NCI-H82 (cell line): ENCODE measurements at regions not wholly inside any gene's neighbourhood (a gene's known extent, or its start where the extent isn't known, plus 50 kb on each side); places are given as distances from the start of the nearest gene placed in this dataset.

ENCODE experiments used
- DNase-seq: peaks from one replicate; lab custom pipeline; 2025; lab: John Stamatoyannopoulos, UW

DNA sequence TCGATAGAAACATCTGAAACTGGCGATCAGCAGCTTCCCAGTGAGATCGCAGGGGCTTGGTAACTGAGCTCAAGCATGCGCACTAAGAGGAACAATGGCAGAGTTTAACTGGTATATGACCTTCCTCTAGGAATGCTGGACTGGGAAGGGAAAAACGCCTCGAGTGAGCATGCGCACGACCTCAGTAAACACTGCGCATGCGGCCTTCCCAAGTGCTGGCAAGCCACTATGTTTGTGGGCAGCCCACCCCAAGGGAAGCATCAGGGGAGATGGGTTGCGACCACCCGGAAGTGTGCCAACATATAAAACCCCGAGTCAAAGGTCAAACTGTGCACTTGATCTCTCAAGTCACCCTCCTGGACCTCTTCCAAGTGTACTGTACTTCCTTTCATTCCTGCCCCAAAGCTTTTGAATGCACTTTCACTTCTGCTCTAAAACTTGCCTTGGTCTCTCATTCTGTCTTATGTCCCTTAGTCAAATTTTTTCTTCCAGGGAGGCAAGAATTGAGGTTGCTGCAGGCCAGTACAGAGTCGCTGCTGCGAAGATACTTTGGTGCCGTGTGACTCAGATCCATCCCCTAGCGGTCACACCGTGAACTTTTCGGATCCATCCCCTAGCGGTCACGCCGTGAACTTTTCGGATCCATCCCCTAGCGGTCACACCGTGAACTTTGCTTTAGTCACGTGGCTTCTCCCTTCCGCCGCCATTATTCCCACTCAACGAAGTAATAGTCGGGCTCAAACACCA lies 243.3 kb downstream of the FAM43A start:
- DNase-seq, result no peak

DNA sequence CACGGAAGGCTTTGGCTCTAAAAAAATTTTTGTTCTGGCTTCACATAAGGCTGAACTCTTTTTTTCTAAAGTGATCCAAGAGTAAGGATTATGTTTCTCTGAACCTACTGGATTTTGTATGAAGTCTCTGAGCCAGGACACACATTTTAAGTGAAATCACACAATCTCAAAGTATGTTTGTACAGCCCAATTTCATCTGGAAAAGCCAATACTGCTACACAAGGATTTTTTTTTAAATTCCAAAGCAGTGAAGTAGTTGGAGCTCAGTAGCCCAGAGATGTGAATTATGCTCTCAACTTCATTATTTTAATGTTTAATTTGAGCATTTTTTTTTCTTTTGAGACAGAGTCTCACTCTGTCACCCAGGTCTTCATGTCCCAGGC lies 243.9 kb downstream of the FAM43A start:
- DNase-seq, result no peak

DNA sequence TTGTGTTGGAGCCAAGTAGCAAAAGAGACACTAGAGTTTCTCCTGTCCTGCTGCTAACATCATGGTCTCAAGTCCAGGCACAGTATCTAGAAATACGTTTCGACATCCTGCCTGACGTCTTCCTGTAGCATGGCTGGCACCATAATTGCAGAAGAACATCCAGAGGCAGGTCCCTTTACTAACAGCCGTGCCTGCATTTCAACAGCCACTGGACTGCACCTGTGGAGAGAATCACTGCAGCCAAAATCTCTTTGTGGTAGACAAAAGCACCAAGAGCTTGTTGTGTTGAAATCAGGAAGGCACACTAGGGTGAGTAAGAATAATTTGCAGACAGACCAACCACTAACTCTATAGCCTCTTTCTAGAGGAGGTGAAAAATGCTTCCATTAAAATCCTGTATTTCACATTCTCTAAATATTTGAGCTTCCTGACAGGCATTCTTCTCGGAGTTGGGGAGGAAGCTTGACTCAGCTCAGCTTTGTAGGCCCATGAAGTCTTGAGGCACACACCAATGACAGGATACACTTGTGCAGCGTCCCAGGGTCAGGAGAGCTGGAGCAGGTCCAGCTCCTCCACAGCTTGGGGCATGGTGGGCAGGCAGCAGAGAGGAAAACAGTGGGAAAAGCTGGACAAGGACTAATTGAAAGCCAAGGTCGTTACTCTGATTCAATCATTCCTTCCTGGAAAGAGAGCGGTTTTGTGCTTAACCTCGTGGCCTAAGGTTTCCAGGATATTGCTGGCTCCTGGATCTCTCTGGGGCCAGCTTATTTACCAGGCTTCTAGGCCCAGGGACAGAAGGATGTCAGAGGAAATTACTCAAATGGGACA lies 244.9 kb downstream of the FAM43A start:
- DNase-seq, result no peak

DNA sequence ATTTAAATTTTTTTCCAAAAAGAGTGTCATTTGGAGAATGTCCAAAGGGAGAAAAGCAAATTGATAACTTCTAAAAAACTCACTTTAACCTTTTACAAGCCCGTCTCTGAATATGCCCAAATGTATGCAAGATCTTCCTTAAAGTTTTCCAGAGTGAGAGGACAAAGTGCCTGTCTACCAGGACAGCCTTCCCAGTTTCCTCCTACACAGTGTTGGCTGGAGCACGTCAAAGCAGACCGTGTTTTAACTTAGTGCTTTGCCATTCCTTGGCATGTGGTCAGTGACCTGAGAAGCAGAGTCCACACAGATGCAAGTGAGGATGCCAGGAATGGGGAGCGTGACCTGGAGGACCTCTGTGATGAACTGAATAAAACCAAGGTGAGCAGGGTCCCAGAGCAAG lies 245.7 kb downstream of the FAM43A start:
- no peak for DNase-seq

DNA sequence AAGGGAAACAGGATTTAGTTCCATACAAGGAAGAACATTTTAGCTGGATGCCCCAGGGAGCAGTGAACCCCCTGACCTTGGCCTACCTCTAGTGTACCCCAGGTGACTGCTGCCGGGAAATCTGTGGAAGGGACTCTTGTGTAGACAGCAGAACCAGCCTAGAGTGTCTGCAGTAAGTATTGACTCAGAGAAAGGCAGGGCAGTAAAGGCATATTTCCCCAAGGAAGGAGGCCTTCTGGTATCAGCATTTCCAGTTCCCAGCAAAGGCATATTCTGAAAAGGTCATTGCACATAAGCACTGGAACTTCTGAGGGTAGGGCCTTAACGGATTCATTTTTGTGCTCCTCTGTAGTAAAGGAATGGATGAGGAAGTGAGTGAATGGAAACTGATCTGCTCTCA lies 246.2 kb downstream of the FAM43A start:
- DNase-seq, result no peak

DNA sequence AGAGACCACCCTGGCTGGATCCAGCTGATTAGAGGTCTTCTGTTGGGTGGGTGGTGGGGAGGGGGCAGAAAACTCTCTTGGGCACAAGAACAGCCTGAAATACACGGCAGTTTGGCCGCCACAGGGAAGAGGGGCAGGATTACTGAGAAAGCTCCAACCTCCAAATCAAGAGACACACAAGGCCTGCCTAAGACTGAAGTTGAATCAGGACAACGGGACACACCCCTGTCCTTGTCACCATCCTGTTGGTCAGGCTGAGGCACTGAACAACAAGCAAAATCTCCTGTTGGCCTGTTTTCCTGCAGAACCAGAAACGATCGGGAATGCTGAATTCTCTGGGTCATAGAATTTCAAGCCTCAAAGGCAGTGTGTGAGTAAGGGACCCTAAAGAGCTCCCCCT lies 247.8 kb downstream of the FAM43A start:
- DNase-seq, result no peak

DNA sequence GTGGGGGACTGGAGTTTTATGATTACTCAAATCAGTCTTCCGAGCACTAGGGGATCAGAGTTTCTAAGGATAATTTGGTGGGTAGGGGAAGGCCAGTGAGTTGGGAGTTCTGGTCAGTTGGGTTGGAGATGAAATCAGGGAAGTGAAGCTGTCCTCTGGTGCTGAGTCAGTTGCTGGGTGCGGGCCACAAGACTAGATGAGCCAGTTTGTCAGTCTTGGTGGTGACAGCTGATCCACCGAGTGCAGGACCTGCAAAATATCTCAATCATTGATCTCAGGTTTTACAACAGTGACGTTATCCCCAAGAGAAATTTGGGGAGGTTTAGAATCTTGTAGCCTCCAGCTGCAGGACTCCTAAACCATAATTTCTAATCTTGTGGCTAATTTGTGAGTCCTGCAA lies 249.4 kb downstream of the FAM43A start:
- DNase-seq, result no peak

DNA sequence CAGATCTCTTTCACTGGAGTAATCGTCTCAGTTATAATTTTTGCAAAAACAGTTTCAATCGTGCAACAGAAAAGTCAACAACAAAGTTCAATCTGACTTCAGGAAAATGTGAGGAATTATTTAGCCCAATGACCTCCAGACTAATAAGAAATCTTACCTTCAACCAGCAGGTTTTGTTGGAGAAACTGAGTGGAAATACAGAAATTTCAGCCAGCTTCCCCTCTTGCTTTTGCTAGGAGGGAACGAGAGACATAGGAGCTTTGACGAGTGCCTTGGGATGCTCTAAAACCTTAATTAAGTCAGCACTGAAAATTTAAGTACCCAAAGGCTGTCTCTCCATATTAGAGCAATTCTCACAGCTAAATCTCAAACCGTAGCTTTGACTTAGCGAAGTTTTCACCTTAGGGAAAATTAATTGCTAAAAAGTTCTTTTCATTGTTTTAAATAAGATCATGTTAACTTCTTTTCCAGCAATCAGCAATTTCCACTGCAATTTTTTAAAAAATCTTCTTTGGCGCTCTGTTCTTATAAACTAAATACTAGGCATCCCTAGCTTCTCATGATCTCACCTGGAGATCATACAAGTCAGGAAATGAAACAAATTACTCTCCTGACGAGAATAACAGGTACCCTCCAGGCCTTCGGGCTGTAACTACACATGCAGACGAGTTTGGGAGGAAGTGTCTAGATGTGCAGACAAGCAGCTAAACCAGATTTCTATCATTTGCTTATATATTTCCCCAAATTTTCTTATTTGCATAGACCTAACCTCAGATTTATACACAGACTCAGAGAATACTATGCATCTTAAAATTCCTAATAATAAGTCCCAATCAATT lies 250.2 kb downstream of the FAM43A start:
- DNase-seq, result no peak

DNA sequence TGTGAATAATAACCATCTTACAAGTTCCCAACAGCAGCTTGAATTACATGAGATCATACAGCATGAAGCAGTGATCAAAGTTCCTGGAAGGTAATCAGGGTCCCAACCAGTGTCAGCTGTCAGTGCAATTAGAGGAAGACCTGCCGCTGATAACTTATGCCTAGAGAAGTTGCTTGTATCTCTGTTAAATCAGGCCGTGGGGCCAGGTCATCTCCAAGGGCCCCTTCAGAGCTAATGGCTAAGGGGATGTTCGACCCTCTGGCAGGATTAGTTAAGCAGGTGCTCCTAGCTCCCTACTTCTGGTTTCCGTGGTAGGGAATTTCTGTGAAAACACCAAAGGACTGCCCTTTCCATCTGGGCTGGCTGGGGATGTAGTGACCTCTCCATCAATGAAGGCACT lies 251.0 kb downstream of the FAM43A start:
- no peak for DNase-seq

DNA sequence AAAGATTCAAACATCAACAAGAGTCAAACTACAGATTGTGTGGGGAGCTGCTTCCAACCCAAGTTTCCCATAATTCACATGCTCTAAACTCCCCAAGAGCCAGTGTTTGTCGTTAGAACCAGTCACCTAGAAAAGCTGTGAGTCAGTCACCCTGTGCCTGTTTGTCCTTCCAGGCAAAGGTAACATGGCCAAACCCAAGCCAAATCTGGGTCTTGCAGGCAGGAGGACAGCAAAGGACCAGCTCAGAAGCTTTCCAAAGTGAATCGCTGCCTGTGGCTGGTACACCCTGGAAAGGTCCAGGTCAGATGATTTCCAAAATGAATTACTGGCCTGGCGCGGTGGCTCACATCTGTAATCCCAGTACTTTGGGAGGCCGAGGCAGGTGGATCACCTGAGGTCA lies 251.5 kb downstream of the FAM43A start:
- DNase-seq, result no peak

DNA sequence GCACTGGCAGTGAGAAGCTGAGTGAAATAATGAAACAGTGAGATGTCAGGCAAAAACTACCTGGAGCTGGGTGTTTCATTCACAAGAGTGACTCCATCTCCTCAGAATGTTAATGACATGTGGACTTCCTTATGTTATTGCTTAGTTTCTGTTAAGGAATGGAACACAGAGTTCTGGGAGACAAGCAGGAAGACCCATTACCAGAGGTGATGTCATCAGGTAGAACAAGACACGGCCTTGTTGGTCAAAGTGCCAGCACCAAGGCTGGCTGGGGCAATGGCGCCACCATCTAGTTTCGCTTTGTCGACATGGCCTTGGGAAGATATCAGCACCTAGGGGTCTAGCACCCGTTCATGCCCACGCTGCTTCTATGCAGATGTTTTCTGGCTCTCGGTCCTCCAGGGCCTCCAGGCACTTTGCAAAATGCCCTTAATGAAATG lies 252.2 kb downstream of the FAM43A start:
- no peak for DNase-seq

DNA sequence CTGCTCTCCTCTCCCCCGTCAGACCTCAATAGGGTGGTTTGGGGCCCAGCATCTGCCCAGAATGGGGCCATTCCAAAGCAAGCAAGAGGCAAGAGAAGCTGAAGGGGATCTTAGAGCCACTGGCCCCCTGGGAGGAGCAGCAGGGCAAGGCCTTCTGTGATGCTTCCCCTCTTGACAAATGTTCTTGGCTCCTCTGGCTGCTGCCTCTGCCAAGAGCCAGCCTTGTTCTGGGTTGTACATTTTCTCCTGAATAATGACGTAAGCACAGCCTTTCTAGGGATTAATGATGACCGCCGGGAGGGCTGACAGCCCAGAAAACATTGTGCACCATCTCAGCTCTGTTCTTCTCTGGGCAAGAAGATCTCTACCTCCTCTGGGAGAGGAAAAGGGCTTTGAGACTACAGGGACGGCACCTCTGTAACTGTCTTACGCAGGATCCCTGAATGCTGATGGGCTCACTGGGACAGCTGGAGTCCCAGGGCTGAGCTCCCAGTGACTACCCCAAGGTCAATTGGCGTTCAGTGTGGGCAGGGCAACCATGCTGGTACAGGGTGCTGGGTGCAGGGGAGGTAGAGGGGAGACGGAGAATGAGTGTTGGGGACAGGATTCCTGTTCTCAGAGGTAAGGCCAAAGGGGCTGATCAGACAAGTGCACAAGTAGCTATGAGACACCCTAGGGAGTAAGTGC lies 253.3 kb downstream of the FAM43A start:
- no peak for DNase-seq

DNA sequence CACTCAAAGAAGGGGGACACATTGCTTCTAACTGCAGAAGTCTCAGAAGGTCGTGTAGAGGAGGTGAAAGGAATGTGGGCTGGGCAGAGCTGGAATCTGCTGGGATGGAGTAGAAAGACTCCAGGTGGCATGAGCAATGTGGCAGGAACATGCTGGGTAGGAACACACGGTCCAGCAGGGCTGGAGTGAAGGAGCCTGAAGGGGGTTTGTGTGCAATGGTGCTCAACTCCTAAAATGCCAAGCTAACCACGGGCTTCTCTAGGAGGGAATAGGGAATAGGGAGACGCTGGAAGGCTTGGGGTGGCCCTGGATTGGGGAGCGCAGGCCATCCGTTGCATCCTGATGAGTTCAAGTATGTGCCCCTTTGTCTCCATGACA lies 253.8 kb downstream of the FAM43A start:
- no peak for DNase-seq

DNA sequence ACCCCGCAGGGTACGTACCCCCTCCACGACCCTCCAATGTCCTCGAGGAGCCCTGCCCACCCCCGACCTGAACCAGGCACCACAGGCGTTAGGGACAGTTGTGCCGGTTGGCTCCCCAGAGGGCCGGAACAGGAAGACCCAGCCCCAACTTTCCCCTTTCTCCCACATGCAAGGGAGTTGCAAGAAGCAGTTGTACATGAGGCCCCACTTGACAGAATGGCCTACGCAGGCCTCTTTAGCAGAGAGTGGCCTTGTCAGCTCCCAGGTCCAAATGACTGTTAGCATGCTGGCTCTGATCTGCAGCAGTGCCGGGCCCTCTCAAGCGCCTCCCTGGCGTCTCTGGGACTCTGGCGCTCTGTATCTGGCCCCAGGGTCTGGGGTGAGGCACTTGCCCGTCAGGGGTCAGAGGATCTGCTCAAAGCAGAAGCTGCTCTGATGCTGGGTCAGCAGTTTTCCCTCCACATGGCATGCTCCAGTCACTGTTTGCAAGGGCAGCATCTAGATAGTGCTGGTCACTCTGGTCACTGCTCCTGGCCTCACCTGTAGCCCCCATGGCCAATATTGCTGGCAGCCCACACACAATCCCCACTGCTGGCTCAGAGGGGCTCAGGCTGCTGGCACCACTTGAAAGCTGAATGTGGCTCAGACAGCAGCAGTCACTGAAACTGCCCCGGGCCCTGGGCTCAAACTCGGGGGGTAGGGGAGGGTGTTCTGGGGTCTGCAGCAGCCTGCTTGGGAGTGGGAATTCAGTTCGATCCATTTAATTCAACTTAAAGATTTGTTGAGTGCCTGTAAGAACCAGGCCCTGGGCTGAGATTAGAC lies 254.5 kb downstream of the FAM43A start:
- no peak for DNase-seq

DNA sequence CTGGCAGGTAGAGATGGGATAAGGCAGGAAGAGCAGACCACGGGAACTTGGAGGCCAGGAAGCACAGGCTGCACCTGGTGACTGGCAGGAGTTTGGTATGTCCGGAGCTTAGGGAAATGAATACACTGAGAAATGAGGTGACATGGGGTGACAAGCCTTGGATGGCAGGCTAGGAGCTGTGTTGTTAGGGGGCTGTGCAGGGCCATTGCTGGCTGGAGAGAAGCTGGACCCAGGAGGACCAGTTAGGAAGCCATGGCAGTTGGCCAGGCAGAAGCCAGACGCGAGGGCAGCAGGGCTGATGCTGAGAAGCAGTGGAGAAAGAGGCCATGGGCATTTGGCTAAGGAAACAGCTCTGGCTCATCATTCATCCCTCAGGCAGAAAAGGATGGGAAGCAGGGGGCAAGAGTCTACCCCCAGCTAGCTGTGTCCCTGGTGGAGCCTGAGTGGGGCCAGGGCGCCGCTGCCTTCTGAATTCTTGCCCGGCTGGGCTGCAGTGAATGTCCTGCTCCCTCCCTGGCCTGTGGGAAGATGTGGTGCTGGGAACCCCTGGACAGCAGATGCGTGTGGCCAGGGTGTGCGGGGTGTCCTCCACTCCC lies 255.8 kb downstream of the FAM43A start:
- DNase-seq, result no peak

DNA sequence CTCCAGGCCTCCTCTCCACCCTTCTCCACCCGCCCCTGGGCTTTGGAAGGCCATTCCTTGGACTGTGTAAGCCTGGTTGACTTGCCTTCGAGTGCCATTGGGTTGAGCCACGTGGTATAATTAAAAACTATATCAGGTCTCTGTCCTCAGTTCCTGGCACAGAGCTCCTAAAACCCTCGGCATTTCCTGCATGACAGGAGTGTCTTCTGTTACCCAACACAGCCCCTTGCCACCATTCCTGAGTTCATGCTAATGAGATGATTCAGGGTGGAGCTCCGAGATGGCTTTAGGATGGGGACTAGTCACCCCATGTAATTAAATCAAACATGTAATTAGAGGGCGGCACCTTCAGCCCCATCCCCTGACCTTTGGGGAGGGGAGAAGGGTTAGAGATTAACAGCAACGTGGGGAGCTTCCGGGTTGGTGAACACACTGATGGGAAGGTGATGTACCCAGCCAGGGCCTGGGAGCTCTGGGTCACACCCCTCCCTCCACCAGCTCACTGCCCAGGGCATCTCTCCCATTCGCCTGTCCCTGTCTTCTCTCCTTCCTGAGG lies 256.4 kb downstream of the FAM43A start:
- peak; percentile 69 for DNase-seq

DNA sequence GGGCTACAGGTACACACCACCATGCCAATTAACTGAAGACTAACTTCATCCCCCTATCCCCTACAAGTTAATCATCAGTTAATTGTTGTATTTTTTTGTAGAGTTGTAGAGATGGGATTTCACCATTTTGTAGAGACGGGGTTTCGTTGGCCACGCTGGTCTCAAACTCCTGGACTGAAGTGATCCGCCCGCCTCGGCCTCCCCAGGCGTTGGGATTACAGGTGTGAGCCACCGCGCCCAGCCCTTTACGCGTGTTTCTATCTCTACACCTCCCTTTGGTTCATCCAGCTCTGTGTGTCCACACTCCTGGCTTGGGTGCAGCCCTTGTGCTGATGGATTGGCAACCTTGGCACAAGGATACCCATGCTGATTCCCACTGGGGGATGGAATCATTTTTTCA lies 258.8 kb downstream of the FAM43A start:
- no peak for DNase-seq

DNA sequence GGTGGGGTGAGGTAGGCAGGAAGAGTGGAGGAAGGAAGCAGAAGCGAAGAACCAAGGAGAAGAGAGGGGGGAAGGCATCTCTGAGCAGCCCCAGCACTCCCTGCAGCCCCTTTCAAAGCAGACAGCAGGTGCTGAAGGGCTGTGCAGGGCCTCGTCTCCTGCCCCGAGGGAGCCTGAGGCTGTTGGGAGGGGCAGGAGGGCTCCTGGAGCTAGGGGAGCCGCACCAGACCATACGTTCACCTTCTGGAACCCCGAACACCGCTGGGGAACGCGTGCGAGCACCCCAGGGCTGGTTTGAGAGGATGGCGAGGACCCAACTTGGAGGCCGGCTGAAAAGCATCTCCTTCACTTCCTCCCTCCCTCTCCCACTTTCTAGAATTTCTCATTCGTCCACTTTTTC lies 259.8 kb downstream of the FAM43A start:
- no peak for DNase-seq

DNA sequence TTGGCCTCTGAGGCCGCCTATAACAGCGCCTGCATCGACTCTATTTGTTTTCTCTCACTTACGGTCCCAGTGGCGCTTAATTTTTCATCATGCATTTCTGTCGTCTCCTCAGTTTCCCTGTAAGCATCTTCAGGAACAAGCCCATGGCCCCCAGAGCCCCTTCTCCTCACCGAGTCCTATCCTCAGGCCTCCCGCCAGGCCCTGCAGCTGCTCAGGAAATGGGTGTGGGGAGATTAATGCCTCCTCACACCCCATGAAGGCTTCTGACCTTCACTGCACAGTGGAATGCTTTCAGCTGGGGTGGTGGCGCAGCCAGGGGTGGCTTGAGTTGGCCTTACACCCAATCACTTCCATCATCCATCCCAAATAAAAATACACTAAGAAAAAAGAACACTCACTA lies 260.4 kb downstream of the FAM43A start:
- DNase-seq, result no peak

DNA sequence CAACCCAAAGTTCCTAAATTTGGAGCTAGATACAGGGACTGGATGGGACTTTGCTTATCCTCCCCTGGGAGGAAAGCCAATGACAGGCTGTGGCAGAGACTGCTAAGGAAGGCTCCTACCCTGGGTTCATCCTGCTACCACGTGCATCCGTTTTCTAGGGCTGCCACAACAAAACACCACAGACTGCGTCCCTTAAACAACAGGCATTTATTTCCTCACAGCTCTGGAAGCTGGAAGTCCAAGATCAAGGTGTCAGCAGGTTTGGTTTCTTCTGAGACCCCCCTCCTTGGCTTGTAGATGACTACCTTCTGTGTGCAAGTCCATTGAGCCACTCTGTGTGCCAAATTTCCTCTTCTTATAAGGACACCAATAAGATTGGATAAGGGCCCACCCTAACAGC lies 263.9 kb downstream of the FAM43A start:
- no peak for DNase-seq
